Prostate gland (tissue), 2 donors: ENCODE measurements at regions not wholly inside any gene's neighbourhood (a gene's known extent, or its start where the extent isn't known, plus 50 kb on each side); places are given as distances from the start of the nearest gene placed in this dataset.

Experiments
- DNase-seq: peaks from one replicate; pipeline ENCODE4 v3.0.0-alpha.2; 2019; ENCODE audit warnings: low spot score
- H3K27ac ChIP-seq, 2 donors: fragments of 200-600 bp; sonication (generic); 2 replicates each; pipeline ENCODE4 v1.5.1; 2017 to 2019
- H3K27me3 ChIP-seq: fragments of 200-600 bp; sonication (generic); replicated peaks from 2 replicates; pipeline ENCODE4 v1.5.1; 2019; ENCODE audit not compliant: insufficient read depth
- H3K36me3 ChIP-seq, 2 donors: fragments of 200-600 bp; sonication (generic); 1 replicate in 1 of 2; 2 replicates in 1 of 2; pipeline versions ENCODE4 v1.5.1 to v1.8.1; 2017 to 2019
- H3K4me1 ChIP-seq: fragments of 200-600 bp; sonication (generic); replicated peaks from 2 replicates; pipeline ENCODE4 v1.5.1; 2019
- H3K4me3 ChIP-seq, 2 donors: fragments of 200-600 bp; sonication (generic); 2 replicates each; pipeline ENCODE4 v1.5.1; 2017 to 2019
- H3K9me3 ChIP-seq: fragments of 200-600 bp; sonication (generic); 2 replicates; pipeline ENCODE4 v1.5.1; 2017
- POLR2A ChIP-seq: fragments of 450-650 bp; IDR thresholded peaks from one replicate; pipeline ENCODE4 v1.6.1; 2016; ENCODE audit warnings: antibody characterized with exemption, mild to moderate bottlenecking
- POLR2AphosphoS5 ChIP-seq: sonication (generic); formaldehyde crosslinking; IDR thresholded peaks from one replicate; pipeline ENCODE4 v1.6.1; 2017; ENCODE audit warnings: antibody characterized with exemption
- WGBS: methylation state at CpG from one replicate; pipeline ENCODE4 v1.1.5; 2018; 5-methylcytosine and 5-hydroxymethylcytosine counted together
- intact Hi-C: fragments of 100-400 bp; cut with DNase I; formaldehyde crosslinking; loops from one replicate; pipeline ENCODE4 v1.14.2; 2022
- TF ChIP-seq, protein P1 (sequence below), 4 experiments: fragments of 200-600 bp in 2 of 4; fragments of 450-650 bp in 2 of 4; sonication (generic) in 2 of 4; IDR thresholded peaks; 1 replicate in 3 of 4; 2 replicates in 1 of 4; pipeline ENCODE4 v1.5.1; 2016 to 2019; ENCODE audit warnings: antibody characterized with exemption in 4 of 4, mild to moderate bottlenecking in 2 of 4, moderate library complexity in 2 of 4

DNA sequence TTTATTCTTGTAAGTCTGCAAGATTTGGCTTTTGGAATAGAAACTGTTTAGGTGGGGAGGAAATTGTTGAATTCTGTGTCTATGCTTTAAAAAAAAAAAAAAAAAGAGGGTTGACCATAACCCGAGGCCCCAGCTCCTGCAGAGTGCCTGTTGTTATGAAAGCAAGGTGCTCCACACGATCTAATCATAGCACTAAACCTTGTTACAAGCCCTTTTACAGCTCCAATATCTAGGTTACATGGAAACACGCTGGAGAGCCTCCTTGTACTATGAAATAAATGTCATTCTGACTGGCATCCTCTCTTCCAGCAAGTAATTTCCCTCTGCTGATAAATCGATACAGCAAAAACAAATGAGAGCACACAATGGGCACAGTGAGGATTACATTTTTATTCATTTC lies 303.1 kb upstream of the SOX5 start:
- H3K36me3 ChIP-seq: no peaks in the 10 kb centered on the region
- TF ChIP-seq, protein P1, sequence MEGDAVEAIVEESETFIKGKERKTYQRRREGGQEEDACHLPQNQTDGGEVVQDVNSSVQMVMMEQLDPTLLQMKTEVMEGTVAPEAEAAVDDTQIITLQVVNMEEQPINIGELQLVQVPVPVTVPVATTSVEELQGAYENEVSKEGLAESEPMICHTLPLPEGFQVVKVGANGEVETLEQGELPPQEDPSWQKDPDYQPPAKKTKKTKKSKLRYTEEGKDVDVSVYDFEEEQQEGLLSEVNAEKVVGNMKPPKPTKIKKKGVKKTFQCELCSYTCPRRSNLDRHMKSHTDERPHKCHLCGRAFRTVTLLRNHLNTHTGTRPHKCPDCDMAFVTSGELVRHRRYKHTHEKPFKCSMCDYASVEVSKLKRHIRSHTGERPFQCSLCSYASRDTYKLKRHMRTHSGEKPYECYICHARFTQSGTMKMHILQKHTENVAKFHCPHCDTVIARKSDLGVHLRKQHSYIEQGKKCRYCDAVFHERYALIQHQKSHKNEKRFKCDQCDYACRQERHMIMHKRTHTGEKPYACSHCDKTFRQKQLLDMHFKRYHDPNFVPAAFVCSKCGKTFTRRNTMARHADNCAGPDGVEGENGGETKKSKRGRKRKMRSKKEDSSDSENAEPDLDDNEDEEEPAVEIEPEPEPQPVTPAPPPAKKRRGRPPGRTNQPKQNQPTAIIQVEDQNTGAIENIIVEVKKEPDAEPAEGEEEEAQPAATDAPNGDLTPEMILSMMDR (IDR thresholded peaks at IDR 0.05): no peak
- TF ChIP-seq POLR2A (no peak), POLR2AphosphoS5 (no peak)
- H3K4me1 ChIP-seq: no peaks in the 10 kb centered on the region
- no peak for DNase-seq
- H3K27me3 ChIP-seq: no peaks in the 10 kb centered on the region
- WGBS: 29% methylated on average over 4 of the region's 4 CpGs
- H3K9me3 ChIP-seq: no peaks in the 10 kb centered on the region
- intact Hi-C loops: no loop called here
- no peak overlapping the region for H3K4me3 ChIP-seq
- no peak overlapping the region for H3K27ac ChIP-seq

DNA sequence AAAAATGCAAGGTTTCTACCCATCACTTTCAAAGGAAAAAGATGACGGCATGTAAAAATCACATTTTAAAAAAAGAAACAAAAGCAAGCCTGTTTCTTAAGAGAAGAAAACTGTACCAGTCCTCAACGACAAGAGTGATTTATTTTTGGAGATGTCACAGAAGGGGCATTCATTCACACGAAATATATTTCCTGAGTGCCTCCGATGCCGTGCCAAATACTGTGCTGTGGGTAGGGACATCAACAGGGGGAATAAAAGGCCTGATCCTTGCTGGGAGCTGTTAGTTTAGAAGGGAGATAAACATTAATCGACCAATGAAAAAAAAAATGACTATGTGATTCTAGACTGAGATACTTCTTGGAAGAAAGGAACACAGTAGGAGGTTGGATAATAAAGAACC lies 297.5 kb upstream of the SOX5 start:
- DNase-seq: no peak
- TF ChIP-seq POLR2A (no peak), POLR2AphosphoS5 (no peak)
- TF ChIP-seq, protein P1 (IDR thresholded peaks at IDR 0.05): no peak
- H3K27ac ChIP-seq: no peak overlapping the region
- no peaks in the 10 kb centered on the region for H3K36me3 ChIP-seq
- 60% methylated on average over 6 of the region's 6 CpGs for WGBS
- no peaks in the 10 kb centered on the region for H3K9me3 ChIP-seq
- intact Hi-C loops: no loop called here
- H3K27me3 ChIP-seq: no peaks in the 10 kb centered on the region
- no peak overlapping the region for H3K4me3 ChIP-seq
- H3K4me1 ChIP-seq: no peaks in the 10 kb centered on the region

DNA sequence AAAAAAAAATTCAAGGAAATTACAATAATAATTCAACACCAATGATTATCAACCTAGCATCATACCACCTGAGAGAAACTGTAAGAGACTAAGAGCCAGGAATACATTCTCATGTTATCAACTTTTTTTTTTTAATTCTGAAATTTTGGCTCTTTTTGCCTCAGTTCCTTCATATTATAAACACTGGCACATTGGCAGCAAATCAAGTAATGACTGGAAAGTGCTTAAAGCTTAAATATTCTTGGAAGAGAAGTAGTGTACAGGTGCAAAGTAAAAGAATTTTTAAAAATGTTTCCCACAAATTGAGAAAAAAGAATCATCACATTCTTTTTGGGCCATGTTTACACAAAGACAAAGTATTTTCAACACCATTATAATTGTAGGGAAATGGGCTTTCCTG lies 296.9 kb upstream of the SOX5 start:
- no peaks in the 10 kb centered on the region for H3K4me1 ChIP-seq
- TF ChIP-seq POLR2A (no peak), POLR2AphosphoS5 (no peak)
- TF ChIP-seq, protein P1 (IDR thresholded peaks at IDR 0.05): no peak
- no peak for DNase-seq

DNA sequence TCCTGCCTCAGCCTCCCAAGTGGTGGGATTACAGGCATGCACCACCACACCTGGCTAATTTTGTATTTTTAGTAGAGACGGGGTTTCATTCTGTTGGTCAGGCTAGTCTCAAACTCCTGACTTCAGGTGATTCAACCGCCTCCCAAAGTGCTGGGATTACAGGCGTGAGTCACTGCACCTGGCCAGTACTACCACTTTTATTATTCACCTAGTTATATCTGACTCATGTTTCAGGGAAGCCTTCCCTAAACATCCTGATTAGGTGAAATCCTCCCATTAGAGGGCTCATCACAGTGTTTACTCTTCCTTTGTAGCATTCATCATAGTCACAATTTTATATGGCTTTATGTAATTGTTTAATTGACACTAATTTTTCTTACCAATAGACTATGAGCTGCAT lies 295.3 kb upstream of the SOX5 start:
- 94% methylated on average over 3 of the region's 3 CpGs for WGBS
- no peaks in the 10 kb centered on the region for H3K4me1 ChIP-seq
- no peaks in the 10 kb centered on the region for H3K36me3 ChIP-seq
- TF ChIP-seq, protein P1 (IDR thresholded peaks at IDR 0.05): no peak
- no peak for TF ChIP-seq POLR2AphosphoS5
- TF ChIP-seq POLR2A: no peak
- no peak overlapping the region for H3K4me3 ChIP-seq
- DNase-seq: no peak
- no peaks in the 10 kb centered on the region for H3K9me3 ChIP-seq
- no peak overlapping the region for H3K27ac ChIP-seq
- no peaks in the 10 kb centered on the region for H3K27me3 ChIP-seq
- intact Hi-C loops: no loop called here

More for the DNA sequence above, 296.9 kb upstream of the SOX5 start:
- Histone ChIP-seq H3K27ac (no peak overlapping the region), H3K36me3 (no peaks in the 10 kb centered on the region), H3K27me3 (no peaks in the 10 kb centered on the region), H3K4me3 (no peak overlapping the region), H3K9me3 (no peaks in the 10 kb centered on the region)
- intact Hi-C loops: no loop called here

DNA sequence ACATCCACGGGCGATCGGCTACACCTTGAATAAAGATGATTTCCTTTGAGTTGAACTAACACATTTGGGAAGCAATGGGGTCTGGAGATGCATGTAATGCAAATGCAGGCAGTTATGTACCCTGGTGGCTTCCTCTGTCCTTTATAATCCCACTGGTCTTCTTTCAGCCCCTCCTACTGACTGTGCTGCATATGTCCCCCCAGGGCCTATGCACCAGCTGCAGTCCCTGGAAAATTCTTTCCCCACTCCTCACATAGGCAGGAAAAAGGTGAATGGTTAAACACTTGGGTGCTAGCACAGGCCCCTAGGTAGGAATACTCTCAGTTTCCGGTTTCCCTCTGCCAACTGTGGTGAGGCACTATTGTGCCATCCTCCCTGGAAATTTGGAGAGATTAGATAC lies 294.8 kb upstream of the SOX5 start:
- intact Hi-C loops: no loop called here
- DNase-seq: no peak
- TF ChIP-seq, protein P1 (IDR thresholded peaks at IDR 0.05): no peak
- H3K9me3 ChIP-seq: no peaks in the 10 kb centered on the region
- no peak overlapping the region for H3K27ac ChIP-seq
- WGBS: 92% methylated on average over 4 of the region's 4 CpGs
- H3K4me3 ChIP-seq: no peak overlapping the region
- H3K27me3 ChIP-seq: no peaks in the 10 kb centered on the region
- no peaks in the 10 kb centered on the region for H3K4me1 ChIP-seq
- no peaks in the 10 kb centered on the region for H3K36me3 ChIP-seq
